Epidermal melanocyte (primary cell): ENCODE measurements at regions not wholly inside any gene's neighbourhood (a gene's known extent, or its start where the extent isn't known, plus 50 kb on each side); places are given as distances from the start of the nearest gene placed in this dataset.

Source experiments
- DNase-seq: peaks from one replicate; pipeline ENCODE4 v3.0.0; 2011; ENCODE audit warnings: low spot score; ENCODE audit not compliant: insufficient read length

DNA sequence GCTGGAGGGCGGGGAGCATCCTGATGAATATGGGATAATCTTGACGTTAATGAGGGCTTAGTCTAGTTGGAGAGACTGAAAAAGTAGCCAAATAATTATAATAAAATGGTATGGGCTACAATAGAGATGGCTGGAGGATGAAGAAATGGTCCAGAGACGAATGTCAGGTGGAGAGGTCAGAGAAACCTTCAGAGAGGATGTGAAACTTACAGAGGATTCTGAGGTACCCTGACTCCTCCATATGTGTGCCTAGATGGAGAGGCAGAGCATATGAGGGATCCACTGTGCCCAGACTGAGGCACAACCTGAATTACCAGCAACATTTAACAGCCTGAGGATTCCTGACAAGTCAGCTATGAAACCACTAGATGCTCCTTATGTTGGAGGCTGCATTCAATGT is 417.0 kb downstream of the ATP23 start:
- no peak for DNase-seq

DNA sequence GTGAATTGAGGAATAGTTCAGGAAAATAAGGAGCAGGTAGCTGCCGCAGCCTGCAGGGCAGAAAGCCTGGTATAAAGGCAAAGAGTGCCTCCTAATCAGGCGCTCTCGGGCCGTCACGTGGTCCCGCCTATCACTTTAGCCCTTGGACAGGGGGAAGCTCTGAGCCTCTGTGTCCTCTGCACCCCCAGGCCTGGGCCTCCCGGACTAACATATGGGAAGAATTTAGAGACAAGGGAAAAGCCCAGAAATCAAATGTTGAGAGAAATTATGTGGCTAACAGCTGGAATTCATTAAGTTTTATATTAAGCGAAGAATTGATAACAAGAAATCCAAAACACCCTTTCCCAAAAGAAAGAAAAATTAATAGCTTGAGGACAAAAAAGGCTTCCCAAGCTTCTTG is 417.7 kb downstream of the ATP23 start:
- DNase-seq: no peak

DNA sequence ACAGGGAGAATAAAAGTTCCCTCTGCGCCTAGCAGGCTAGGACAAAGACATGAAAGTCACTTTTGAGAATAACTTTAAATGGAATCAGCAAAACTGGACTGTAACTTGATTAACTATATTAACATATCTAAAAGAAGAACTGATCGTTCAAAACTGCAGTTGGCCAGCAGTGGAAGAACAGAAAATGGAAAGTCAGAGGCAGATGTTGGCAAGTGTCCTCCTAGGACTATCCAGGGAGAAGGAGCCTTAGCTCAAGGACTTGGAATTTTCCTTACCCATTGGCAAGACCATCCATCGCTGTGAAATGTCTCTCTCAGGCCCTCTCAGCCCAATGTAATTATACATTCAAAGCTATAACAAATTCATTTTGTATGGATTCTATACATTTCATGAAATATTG is 419.7 kb downstream of the ATP23 start:
- no peak for DNase-seq

DNA sequence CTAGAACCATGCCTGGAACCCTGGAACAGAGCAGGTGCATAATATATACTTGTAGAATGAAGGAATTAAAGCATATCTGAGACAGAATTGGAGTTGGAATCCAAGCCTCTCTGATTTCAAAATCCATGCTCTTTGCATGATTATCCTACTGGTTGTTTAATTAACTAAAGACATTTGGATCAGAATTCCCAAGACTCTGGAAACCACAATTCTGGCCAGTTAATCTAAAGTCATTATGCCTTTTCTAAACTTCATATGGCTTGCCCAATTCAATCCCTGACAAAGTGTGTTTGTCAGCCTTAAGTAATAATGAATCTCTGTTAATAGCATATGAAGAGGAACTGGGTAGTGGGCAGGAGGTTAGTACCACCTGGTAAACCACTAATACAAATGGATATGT is 422.6 kb downstream of the ATP23 start:
- DNase-seq: no peak

DNA sequence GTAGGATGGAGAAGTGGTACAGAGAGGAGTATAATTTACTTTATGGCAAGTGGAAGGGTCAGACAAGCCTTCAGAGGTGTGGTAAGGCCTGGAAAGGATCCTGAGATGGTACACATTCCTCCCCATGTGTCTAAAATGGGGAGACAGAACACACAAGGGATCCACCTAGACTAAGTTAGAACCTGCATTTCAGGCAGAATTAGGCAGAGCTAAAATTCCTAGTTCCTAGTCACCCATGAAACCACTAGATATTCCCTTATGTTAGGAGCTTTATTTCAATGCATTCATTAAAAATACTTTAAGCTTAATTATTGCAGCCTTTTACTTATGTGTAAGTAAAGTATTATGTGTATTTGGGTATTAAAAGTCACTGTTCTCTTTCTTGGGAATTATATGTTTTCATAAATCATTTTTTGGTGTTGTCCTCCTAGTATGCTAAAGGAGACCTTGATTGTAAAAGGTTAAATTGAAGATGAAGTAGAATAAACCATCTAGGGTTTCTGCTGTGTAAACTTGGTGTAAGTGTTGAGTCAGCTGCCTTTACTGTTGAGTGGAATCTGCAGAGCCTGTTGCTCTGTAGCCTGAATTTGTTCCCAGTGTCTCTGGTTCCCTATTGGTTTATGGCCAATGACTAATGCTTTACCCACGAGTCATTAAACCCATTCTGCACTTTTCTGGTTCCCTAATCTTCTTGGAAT is 423.2 kb downstream of the ATP23 start:
- peak; percentile 55 for DNase-seq

DNA sequence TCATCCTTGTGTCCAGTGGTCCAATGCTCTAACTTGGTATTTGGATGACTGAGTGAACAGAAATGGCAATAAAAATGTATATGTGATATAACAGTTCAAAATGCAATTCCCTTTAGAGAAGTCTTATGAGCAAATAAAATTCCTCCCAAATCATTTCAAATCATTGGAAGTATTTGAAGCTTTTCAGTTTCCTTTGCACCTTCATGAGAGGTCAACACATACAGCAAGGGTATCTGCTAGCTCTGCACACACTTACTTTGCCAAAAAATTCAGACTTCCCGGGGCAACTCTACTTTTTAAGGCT is 423.7 kb downstream of the ATP23 start:
- DNase-seq: no peak

DNA sequence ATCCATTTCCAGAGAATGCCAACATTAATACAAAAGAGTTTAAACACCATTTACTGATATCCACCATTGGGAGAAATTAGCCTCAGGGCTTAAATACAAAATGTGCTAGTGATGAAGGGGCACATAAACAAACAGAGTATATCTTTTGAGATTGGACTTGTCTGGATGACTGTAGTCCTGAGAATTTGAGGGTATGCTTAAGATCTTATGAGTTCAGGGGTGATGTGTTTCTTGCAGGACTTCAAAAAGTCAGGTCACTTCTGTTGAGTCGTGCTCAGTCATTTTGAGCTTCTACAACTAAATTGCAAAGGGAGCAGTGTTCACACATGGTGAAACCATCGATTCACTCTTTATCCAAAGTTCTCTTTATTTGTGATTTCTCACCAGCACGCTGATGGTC is 425.7 kb downstream of the ATP23 start:
- no peak for DNase-seq

DNA sequence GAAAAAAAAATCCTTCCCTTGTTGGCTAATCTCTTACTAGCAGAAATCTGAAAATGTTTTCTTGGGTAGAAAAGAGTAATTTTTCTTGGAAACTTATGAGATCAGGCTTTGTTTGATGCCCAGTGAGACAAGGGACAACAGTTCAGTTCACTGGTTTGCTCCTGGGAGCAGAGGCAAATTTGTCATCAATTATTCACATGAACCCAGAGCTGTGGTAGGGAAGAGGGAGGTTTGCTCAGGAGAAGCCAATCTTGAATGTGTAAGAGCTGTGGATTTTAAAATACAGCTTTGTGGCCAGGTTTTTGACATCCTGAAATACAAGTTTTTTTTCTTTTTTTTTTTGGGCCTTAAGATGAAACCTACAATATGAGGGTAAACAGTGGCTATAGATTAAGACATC is 426.6 kb downstream of the ATP23 start:
- DNase-seq: no peak

DNA sequence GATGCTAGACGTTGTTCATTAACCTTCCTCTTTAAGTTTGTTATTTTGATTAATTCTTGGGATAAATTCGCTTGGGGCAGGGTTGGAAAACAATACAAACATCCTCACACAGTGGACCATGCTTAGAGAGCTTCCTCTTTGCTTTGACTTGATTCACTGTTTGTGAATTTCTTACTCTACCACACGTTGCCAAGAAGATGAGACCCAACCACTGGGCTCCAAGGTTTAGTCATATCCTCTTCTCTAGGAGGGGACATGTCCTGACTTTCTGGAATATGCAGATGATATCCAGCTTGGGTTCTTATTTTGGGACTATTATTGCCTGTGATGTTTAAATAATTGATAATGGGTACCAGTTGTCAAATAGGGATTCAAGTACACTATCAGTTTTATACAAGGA is 428.2 kb downstream of the ATP23 start:
- no peak for DNase-seq

DNA sequence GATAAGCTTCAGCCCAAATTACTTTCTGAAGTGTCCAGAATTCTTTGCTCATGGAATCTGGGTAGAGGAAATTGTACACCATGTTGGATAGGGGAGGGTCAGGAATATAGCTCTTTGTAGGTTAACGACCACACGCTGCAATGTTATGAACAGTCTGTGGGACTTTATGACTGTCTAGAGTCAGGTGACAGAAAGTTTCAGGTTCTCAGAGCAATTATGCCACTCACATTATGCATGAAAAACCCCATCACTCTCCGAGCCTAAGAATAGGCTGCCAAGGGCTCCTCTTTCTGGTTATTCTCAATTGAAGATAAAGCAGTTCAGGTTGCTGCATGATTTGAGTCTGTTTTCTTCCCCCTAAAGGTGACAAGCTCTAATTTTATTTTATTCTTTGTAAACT is 430.9 kb downstream of the ATP23 start:
- DNase-seq: no peak

DNA sequence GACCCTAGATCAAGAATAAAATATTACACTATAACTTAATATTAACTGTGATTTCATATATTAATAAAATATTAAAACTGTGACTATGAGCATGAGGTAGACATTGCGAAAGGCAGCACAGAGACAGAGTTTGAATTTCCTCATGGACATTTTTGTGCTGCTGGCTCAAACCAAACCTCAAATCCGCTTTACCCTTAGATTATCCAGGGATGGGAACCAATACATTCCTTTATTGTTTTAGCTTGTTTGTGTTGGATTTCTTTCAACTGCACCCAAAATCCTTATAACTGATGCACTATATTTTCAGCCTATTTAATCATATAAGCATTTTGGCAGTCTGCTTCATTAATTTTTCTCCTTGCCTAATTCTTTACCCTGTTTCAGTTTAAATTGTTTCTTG is 436.7 kb downstream of the ATP23 start:
- DNase-seq: no peak

DNA sequence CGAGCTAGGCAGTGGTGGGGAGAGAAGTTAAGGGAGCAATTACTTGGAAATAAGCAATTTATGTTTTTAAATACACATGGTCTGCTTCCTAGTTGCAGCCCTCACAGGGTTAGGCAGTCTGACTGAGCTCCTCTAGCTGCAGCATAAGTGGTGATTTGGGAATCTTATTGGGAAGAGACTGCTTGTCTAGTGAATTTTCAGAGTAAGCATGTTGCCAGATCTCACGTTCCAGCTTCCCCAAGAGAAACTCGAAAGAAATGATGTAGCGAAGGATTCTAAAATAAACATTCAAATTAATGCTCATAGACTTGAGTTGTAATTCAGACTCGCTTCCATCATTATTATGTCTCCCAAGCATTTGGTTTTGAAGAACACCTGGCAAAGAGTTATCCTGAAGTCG is 440.2 kb downstream of the ATP23 start:
- no peak for DNase-seq

DNA sequence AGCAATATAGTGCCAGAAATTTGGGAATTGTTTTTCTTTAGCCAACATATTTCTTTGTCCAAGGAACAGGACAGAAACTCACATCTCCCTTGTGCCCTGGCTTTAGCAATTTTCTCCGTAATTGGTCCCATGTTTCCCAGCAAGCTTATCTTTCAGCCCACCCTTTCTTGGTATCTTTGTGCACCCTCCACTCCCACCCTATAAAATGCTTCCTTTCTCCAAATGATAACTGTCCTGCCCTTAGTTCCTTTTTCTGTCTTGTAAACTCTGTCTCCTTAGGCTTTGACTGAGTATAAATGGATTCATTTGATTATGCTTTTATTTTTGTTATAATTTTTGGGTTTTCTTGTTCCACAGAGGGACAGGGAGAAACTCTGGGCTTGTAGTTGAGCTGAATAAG is 442.8 kb downstream of the ATP23 start:
- DNase-seq: no peak

DNA sequence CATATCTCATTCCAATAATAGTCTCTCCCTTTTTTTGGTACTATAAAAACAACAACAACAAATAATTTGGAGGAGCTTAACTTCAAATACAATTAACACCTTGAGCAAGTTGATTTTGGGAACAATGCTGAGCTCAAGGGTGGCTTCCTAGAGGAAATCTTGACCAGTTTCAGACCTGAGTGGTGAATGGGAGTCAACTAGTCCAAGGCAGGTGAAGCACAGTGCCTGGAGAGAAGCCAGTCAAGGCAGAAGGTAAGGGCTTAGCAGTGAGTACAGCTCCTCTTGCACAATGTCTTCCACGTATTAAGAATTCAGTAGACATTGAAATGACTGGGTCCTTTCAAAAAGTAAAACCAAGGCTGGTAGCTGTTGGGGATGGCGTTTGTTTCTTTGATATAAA is 444.8 kb downstream of the ATP23 start:
- no peak for DNase-seq

DNA sequence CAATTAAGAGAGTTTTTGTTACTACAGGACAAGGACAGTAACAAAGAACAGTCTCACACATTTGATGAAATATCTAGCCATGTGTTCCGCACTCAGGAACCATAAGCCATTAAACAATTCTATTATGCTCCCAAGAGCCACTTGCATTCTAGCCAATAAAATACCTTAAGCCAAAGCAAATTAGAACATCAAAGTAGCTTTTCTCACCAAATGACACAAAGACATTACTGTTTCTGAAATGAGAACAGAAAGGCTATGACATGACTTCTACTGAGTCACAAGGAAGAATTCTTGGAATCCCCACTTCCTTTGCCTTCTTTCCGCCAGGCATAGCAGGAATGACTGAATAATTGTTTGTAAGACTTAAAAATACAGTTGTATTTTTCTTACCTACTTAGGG is 445.8 kb downstream of the ATP23 start:
- no peak for DNase-seq

DNA sequence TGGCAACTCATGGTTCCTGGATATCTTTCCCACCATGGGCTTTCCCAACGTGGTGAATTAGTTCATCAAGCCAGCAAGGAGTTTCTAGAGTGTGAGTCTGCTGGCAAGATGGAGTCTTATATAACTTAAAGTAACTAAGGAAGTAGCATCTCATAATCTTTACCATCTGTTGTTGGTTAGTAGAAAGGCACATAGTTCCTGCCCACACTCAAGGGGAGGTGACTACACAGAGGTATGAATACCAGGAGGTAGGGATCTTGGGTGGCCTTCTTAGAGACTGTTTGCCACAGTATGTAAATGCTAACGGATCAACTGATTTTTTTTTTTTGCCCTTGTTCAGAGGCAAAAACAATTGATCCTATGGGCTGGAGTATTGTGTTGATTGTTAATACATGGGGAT is 446.9 kb downstream of the ATP23 start:
- no peak for DNase-seq

DNA sequence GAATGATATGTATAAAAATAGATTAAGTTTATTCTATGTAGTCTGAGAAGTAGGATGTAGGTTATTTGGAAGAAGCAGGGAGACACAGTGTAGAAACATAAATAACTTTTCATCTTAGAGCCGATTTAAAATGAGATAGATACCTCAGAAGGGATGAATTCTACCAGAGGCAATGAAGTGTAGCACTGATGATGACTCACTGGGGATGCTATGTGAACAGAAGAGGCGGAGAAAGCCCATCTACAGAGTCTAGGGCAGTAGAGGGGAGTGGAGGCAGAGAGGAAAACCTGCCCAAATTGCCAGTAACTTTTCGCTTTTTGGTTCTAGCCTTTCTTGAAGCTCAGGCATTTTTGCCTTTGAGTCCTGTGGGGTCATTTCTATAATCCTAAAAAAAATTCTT is 451.8 kb downstream of the ATP23 start:
- no peak for DNase-seq

DNA sequence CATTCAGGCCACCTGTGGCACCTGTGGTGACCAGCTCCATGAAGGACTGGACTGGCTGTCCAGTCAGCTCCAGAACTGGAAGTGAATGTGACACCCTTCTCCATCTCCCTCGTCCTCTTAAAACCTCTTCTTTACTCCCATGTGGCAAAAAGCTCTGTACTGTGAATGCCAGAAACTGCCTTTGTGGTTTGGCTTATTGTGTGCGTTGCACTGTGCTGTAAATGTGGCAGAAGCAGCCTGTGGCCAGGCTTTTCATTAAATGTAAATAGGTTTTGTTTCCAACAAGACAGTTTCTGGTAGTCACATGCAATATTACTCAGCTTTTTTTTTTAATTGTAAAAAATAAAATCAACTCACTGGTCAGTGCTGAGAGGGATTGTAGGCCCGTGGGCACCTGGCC is 453.7 kb downstream of the ATP23 start:
- no peak for DNase-seq

DNA sequence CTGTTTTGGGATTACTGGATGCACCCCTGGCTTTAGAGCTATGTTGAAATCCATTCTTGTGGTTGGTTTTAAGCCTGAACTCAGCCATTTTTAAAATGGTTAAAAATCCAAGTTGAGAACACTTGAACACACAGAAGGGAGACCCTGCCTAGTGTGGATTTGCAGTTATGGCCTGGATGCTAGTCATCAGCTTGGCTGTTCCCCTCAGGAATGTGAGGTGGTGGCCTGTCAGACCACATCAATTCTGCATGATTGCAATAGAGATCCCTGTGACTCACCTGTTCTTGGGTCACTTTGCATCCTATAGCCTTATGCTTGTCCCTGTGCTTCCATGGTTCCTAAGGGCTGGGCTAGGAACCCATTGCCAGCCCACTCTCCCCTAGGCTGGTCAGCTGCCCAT is 454.1 kb downstream of the ATP23 start:
- no peak for DNase-seq

DNA sequence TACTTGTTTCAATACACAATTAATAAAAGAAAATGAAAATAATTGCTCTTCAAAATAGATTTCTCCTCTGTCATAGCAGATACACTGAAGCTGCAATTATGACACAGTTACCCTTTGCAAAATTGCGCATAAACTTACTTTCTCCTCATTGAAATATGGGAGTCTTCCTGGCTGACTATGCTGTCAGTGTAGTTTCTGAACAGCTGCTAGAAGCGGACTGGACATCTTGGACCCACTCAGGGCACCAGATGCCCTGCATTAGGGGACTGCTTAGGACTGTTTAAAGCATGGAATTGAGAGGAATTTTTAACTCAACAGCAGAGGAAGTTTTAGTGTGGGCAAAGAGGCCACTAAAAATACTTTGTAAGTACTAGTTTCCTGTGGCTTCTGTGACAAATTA is 454.9 kb downstream of the ATP23 start:
- DNase-seq: no peak

DNA sequence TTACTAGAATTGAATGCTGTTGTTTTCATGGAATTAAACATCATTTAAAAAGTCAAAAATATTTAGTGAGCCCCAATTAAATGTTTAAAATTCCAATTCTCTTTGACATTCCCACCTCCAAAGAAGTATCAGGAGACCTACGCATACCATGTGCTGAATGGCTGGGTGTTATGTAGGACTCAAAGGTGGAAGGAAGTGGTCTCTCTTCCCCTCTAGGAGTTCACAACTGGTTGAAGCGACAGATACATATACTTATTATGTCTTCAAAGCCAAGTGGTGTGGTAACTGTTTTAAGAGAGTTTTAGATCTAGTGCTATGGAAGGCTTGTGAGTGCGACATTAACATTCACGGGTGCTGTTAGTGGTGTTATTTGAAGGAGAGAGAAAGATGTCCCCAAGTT is 464.0 kb downstream of the ATP23 start:
- no peak for DNase-seq

DNA sequence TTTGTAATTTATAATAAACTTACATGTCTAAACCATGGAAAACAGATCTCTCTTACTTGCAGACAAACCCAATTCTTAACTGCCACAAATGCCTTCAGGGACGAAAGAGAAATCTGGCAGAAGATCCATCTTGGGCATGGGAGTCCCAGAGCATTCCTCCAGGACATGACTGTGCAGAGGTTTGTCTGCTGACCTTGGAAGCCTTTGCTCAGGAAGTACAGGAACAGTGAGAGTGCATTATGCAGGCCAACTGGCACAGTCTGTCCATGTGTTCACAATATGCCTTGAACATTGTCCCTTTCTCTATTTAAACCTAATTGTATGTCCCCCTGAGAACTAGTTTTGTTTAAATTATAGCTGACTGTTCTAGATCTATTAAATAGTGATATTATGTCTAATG is 467.1 kb downstream of the ATP23 start:
- no peak for DNase-seq

DNA sequence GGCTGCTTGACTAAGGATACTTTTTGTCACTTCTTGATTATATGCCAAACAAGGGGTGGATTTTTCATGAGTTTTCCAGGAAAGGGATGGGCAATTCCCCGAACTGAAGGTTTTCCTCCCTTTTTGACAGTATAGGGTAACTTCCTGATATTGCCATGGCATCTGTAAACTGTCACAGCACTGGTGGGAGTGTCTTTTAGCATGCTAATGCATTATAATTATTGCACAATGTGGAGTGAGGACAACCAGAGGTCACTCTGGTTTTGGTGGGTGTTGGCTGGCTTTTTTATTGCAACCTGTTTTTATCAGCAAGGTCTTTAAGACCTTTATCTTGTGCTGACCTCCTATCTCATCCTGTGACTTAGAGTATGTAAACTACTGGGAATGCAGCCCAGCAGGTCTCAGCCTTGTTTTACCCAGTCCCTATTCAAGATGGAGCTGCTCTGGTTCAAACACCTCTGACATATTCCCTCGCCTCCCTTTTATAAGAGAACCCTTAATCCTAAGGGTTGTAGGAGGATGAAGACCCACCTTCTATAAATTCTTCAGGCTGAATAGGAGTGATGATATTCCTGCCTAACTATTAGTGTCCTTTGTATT is 471.2 kb downstream of the ATP23 start:
- no peak for DNase-seq

DNA sequence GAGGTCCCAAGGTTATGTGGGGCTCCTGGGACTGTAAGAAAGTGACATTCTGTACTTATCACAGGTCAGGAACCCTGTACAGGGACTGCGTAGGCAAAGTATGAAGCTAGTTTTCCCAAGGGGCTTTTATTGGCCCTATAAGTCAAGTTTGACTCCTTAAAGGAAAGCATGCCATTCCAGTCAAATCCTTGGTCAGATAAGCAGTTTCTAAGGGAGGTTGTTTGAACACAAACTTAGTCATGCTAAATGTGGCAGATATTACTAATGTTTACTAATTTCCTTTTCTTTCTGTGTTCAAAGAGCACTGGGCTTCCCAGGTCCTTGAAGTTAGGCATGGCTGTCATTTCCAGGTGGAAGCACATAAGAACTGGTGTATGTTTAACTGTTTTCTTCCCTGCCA is 472.4 kb downstream of the ATP23 start:
- DNase-seq: no peak
